ENCODE measurements at regions not wholly inside any gene's neighbourhood (a gene's known extent, or its start where the extent isn't known, plus 50 kb on each side); places are given as distances from the start of the nearest gene placed in this dataset.

DNA sequence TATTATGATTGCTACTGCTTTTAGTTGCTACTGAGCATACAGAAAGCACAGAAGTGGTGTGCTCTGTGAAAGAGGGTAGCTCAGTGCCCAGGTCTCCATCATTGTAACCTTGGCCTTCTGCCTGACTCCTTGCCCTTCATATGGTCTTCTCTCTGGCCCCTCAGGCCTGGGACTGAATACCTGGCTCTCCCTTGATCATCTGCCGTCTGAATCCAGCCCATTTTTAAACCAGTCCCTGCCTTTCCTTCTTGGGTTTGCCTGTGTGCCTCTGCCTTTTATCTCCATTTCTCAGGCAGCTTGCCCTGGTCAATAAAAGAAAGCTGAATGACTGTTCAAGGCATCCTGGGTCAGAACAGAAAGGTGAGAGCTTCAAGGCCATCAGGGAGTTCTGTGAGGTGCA, 109.1 kb upstream of the ZNF438 start:
- TF ChIP-seq NFYB (CRISPR knock-in tag; IDR thresholded peaks at IDR 0.05) (no peak), RAD51 (IDR thresholded peaks at IDR 0.05; ENCODE audit: borderline replicate concordance) (no peak), POLR2A (IDR thresholded peaks at IDR 0.05; ENCODE audit: insufficient read depth in 1 of 2, low read depth in 2 of 2, low read length in 2 of 2) (no peak), ZNF274 (CRISPR knock-in tag; IDR thresholded peaks at IDR 0.05) (no peak), FOSL2 (CRISPR knock-in tag; IDR thresholded peaks at IDR 0.05) (no peak), RAD21 (CRISPR knock-in tag; IDR thresholded peaks at IDR 0.05) (no peak), CTCF (CRISPR knock-in tag; IDR thresholded peaks at IDR 0.05) (no peak), SMYD3 (CRISPR knock-in tag; IDR thresholded peaks at IDR 0.05) (no peak), RELA (CRISPR knock-in tag; IDR thresholded peaks at IDR 0.05) (no peak)
- TF ChIP-seq, protein P1, sequence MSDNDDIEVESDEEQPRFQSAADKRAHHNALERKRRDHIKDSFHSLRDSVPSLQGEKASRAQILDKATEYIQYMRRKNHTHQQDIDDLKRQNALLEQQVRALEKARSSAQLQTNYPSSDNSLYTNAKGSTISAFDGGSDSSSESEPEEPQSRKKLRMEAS (IDR thresholded peaks at IDR 0.05) = no peak
